ENCODE measurements at regions not wholly inside any gene's neighbourhood (a gene's known extent, or its start where the extent isn't known, plus 50 kb on each side); places are given as distances from the start of the nearest gene placed in this dataset.

- CTCF ChIA-PET: interaction anchor here (0.6 kb wide), 1 partner anchor 23 kb away, joined by 3 read pairs; no protein-coding TSS in a partner anchor
- TF ChIP-seq ZNF384 (IDR thresholded peaks at IDR 0.05) (no peak), ARNT (IDR thresholded peaks at IDR 0.05) (no peak), ELF4 (IDR thresholded peaks at IDR 0.05) (no peak), BHLHE40 (IDR thresholded peaks at IDR 0.05; ENCODE audit: borderline replicate concordance) (no peak), TARDBP (IDR thresholded peaks at IDR 0.05) (no peak), LEF1 (IDR thresholded peaks at IDR 0.05; ENCODE audit: borderline replicate concordance) (no peak), HDGF (IDR thresholded peaks at IDR 0.05; ENCODE audit: borderline replicate concordance) (no peak), L3MBTL2 (conservative IDR thresholded peaks at IDR 0.05) (no peak), CTBP1 (IDR thresholded peaks at IDR 0.05; ENCODE audit: borderline replicate concordance) (no peak), SUZ12 (IDR thresholded peaks at IDR 0.05) (no peak), FOXM1 (IDR thresholded peaks at IDR 0.05; ENCODE audit: borderline replicate concordance) (no peak), FOXA1 (IDR thresholded peaks at IDR 0.05) (no peak)
- DNase-seq (ENCODE audit: extremely low spot score): no peak
- POLR2A ChIA-PET: no interaction called here
Measured at GRCh38 chr12:102540815-102541385, 60.5 kb upstream of the IGF1 start.

GRCh38 chr12:102539651-102540553 lies 59.5 kb upstream of the IGF1 start:
- no peak for TF ChIP-seq FOXM1 (IDR thresholded peaks at IDR 0.05; ENCODE audit: borderline replicate concordance)
- TF ChIP-seq CTBP1 (IDR thresholded peaks at IDR 0.05; ENCODE audit: borderline replicate concordance): no peak
- TF ChIP-seq ZNF384 (IDR thresholded peaks at IDR 0.05): no peak
- TF ChIP-seq L3MBTL2 (conservative IDR thresholded peaks at IDR 0.05): no peak
- no peak for TF ChIP-seq FOXK2 (IDR thresholded peaks at IDR 0.05)
- TF ChIP-seq ELF4 (IDR thresholded peaks at IDR 0.05): no peak
- no peak for TF ChIP-seq HDGF (IDR thresholded peaks at IDR 0.05; ENCODE audit: borderline replicate concordance)
- no peak for TF ChIP-seq BHLHE40 (IDR thresholded peaks at IDR 0.05; ENCODE audit: borderline replicate concordance)
- TF ChIP-seq SUZ12 (IDR thresholded peaks at IDR 0.05): no peak
- no peak for TF ChIP-seq TARDBP (IDR thresholded peaks at IDR 0.05)
- TF ChIP-seq LEF1 (IDR thresholded peaks at IDR 0.05; ENCODE audit: borderline replicate concordance): no peak
- no peak for TF ChIP-seq SP1 (IDR thresholded peaks at IDR 0.05)
- TF ChIP-seq FOXA1 (IDR thresholded peaks at IDR 0.05): no peak
- TF ChIP-seq NFRKB (IDR thresholded peaks at IDR 0.05): no peak
- no peak for TF ChIP-seq ARNT (IDR thresholded peaks at IDR 0.05)
- no peak for TF ChIP-seq PKNOX1 (IDR thresholded peaks at IDR 0.05)
- ChIA-PET POLR2A (no interaction called here), CTCF (no interaction called here)
- DNase-seq (ENCODE audit: extremely low spot score): no peak

- ChIA-PET CTCF (no interaction called here), POLR2A (no interaction called here)
- no peak for TF ChIP-seq FOXM1 (IDR thresholded peaks at IDR 0.05; ENCODE audit: borderline replicate concordance)
Measured at GRCh38 chr12:102535306-102535705, 54.9 kb upstream of the IGF1 start.

GRCh38 chr12:102534899-102535298 lies 54.5 kb upstream of the IGF1 start:
- DNase-seq (ENCODE audit: extremely low spot score): no peak
- CTCF ChIA-PET: no interaction called here
- POLR2A ChIA-PET: no interaction called here
- TF ChIP-seq ELF4 (IDR thresholded peaks at IDR 0.05): no peak
- TF ChIP-seq CTBP1 (IDR thresholded peaks at IDR 0.05; ENCODE audit: borderline replicate concordance): no peak
- no peak for TF ChIP-seq FOXM1 (IDR thresholded peaks at IDR 0.05; ENCODE audit: borderline replicate concordance)
- no peak for TF ChIP-seq PKNOX1 (IDR thresholded peaks at IDR 0.05)
- TF ChIP-seq SP1 (IDR thresholded peaks at IDR 0.05): no peak
- TF ChIP-seq LEF1 (IDR thresholded peaks at IDR 0.05; ENCODE audit: borderline replicate concordance): no peak
- no peak for TF ChIP-seq HDGF (IDR thresholded peaks at IDR 0.05; ENCODE audit: borderline replicate concordance)

More at GRCh38 chr12:102535306-102535705, 54.9 kb upstream of the IGF1 start:
- no peak for DNase-seq (ENCODE audit: extremely low spot score)

GRCh38 chr12:102533483-102534215 lies 53.3 kb upstream of the IGF1 start:
- ChIA-PET POLR2A (no interaction called here), CTCF (no interaction called here)
- no peak for DNase-seq (ENCODE audit: extremely low spot score)
- TF ChIP-seq NFRKB (IDR thresholded peaks at IDR 0.05) (no peak), CTBP1 (IDR thresholded peaks at IDR 0.05; ENCODE audit: borderline replicate concordance) (no peak), FOXM1 (IDR thresholded peaks at IDR 0.05; ENCODE audit: borderline replicate concordance) (no peak), ZNF384 (IDR thresholded peaks at IDR 0.05) (no peak), FOXK2 (IDR thresholded peaks at IDR 0.05) (no peak), SP1 (IDR thresholded peaks at IDR 0.05) (no peak), LEF1 (IDR thresholded peaks at IDR 0.05; ENCODE audit: borderline replicate concordance) (no peak), HDGF (IDR thresholded peaks at IDR 0.05; ENCODE audit: borderline replicate concordance) (no peak), FOXA1 (IDR thresholded peaks at IDR 0.05) (no peak), SUZ12 (IDR thresholded peaks at IDR 0.05) (no peak), L3MBTL2 (conservative IDR thresholded peaks at IDR 0.05) (no peak)
